HEK293T (cell line): ENCODE measurements at regions not wholly inside any gene's neighbourhood (a gene's known extent, or its start where the extent isn't known, plus 50 kb on each side); places are given as distances from the start of the nearest gene placed in this dataset.

ENCODE experiments used
- CTCF ChIA-PET: fragments of 350-600 bp; formaldehyde crosslinking; extraction: SDS; loops from one replicate; lab custom pipeline; 2021; ENCODE audit warnings: antibody characterized with exemption, inconsistent platforms; lab: Yijun Ruan, JAX
- POLR2A ChIA-PET: fragments of 350-600 bp; formaldehyde crosslinking; extraction: SDS; loops from one replicate; lab custom pipeline; 2020; ENCODE audit warnings: antibody characterized with exemption, inconsistent platforms; lab: Yijun Ruan, JAX
- DNase-seq: peaks from one replicate; pipeline ENCODE4 v3.0.0; 2012; ENCODE audit warnings: mixed read lengths; ENCODE audit errors: extremely low spot score
- ARNT ChIP-seq: fragments of 450-650 bp; IDR thresholded peaks from 2 replicates; pipeline ENCODE4 v1.6.1; 2017; ENCODE audit warnings: mild to moderate bottlenecking
- BHLHE40 ChIP-seq: fragments of 450-650 bp; IDR thresholded peaks from 2 replicates; pipeline ENCODE4 v1.6.1; 2016; ENCODE audit warnings: mild to moderate bottlenecking, moderate library complexity, borderline replicate concordance
- CTBP1 ChIP-seq: fragments of 450-650 bp; IDR thresholded peaks from 2 replicates; pipeline ENCODE4 v1.6.1; 2016; ENCODE audit warnings: borderline replicate concordance
- ELF4 ChIP-seq: fragments of 450-650 bp; IDR thresholded peaks from 2 replicates; pipeline ENCODE4 v1.6.1; 2017; ENCODE audit warnings: antibody characterized with exemption
- FOXA1 ChIP-seq: fragments of 450-650 bp; IDR thresholded peaks from 2 replicates; pipeline ENCODE4 v1.6.1; 2016; ENCODE audit warnings: mild to moderate bottlenecking
- FOXK2 ChIP-seq: fragments of 450-650 bp; IDR thresholded peaks from 2 replicates; pipeline ENCODE4 v1.6.1; 2016; ENCODE audit warnings: mild to moderate bottlenecking
- FOXM1 ChIP-seq: fragments of 450-650 bp; IDR thresholded peaks from 2 replicates; pipeline ENCODE4 v1.6.1; 2017; ENCODE audit warnings: mild to moderate bottlenecking, borderline replicate concordance
- HDGF ChIP-seq: fragments of 450-650 bp; IDR thresholded peaks from 2 replicates; pipeline ENCODE4 v1.6.1; 2017; ENCODE audit warnings: antibody characterized with exemption, borderline replicate concordance
- L3MBTL2 ChIP-seq: fragments of 450-650 bp; conservative IDR thresholded peaks from 2 replicates; pipeline ENCODE4 v1.6.1; 2016; ENCODE audit warnings: mild to moderate bottlenecking
- LEF1 ChIP-seq: fragments of 450-650 bp; IDR thresholded peaks from 2 replicates; pipeline ENCODE4 v1.6.1; 2017; ENCODE audit warnings: mild to moderate bottlenecking, borderline replicate concordance
- NFRKB ChIP-seq: fragments of 450-650 bp; IDR thresholded peaks from 2 replicates; pipeline ENCODE4 v1.6.1; 2016; ENCODE audit warnings: mild to moderate bottlenecking, moderate library complexity
- PKNOX1 ChIP-seq: fragments of 450-650 bp; IDR thresholded peaks from 2 replicates; pipeline ENCODE4 v1.6.1; 2016
- SP1 ChIP-seq: fragments of 450-650 bp; IDR thresholded peaks from 2 replicates; pipeline ENCODE4 v1.6.1; 2017
- SUZ12 ChIP-seq: fragments of 450-650 bp; IDR thresholded peaks from 2 replicates; pipeline ENCODE4 v1.6.1; 2016; ENCODE audit warnings: mild to moderate bottlenecking
- TARDBP ChIP-seq: fragments of 450-650 bp; IDR thresholded peaks from 2 replicates; pipeline ENCODE4 v1.6.1; 2016
- ZNF384 ChIP-seq: fragments of 450-650 bp; IDR thresholded peaks from 2 replicates; pipeline ENCODE4 v1.6.1; 2016

GRCh38 chr3:106783231-106783630 lies 594.0 kb upstream of the CCDC54 start:
- TF ChIP-seq L3MBTL2 (no peak), NFRKB (no peak), FOXM1 (no peak), BHLHE40 (no peak), SP1 (no peak), ZNF384 (no peak), SUZ12 (no peak), LEF1 (no peak), ELF4 (no peak), PKNOX1 (no peak), ARNT (no peak)
- CTCF ChIA-PET: no interaction called here
- no peak for DNase-seq
- POLR2A ChIA-PET: no interaction called here

- TF ChIP-seq ARNT (no peak), ZNF384 (no peak), NFRKB (no peak), TARDBP (no peak), ELF4 (no peak), SP1 (no peak), FOXA1 (no peak), FOXM1 (no peak), CTBP1 (no peak), FOXK2 (no peak), SUZ12 (no peak), HDGF (no peak)
- no peak for DNase-seq
- ChIA-PET CTCF (no interaction called here), POLR2A (no interaction called here)
Observed at GRCh38 chr3:106789276-106789675, 588.0 kb upstream of the CCDC54 start.

GRCh38 chr3:106792716-106793115 lies 584.5 kb upstream of the CCDC54 start:
- no peak for DNase-seq
- ChIA-PET POLR2A (no interaction called here), CTCF (no interaction called here)
- TF ChIP-seq ZNF384: no peak
- no peak for TF ChIP-seq TARDBP
- no peak for TF ChIP-seq BHLHE40
- no peak for TF ChIP-seq CTBP1
- no peak for TF ChIP-seq SUZ12
- no peak for TF ChIP-seq SP1
- TF ChIP-seq HDGF: no peak
- TF ChIP-seq NFRKB: no peak
- no peak for TF ChIP-seq ELF4
- TF ChIP-seq L3MBTL2: no peak
- no peak for TF ChIP-seq LEF1
- TF ChIP-seq ARNT: no peak
- TF ChIP-seq FOXK2: no peak
- no peak for TF ChIP-seq PKNOX1
- TF ChIP-seq FOXA1: no peak

- CTCF ChIA-PET: no interaction called here
- DNase-seq: no peak
- TF ChIP-seq ZNF384: no peak
- no peak for TF ChIP-seq BHLHE40
- no peak for TF ChIP-seq SUZ12
- no peak for TF ChIP-seq TARDBP
- TF ChIP-seq PKNOX1: no peak
- TF ChIP-seq L3MBTL2: no peak
- TF ChIP-seq SP1: no peak
- TF ChIP-seq FOXM1: no peak
- no peak for TF ChIP-seq CTBP1
- no peak for TF ChIP-seq FOXA1
- no peak for TF ChIP-seq LEF1
- no peak for TF ChIP-seq ELF4
- TF ChIP-seq HDGF: no peak
- TF ChIP-seq ARNT: no peak
- no peak for TF ChIP-seq FOXK2
- no peak for TF ChIP-seq NFRKB
- POLR2A ChIA-PET: no interaction called here
Observed at GRCh38 chr3:106794442-106794841, 582.8 kb upstream of the CCDC54 start.

- TF ChIP-seq BHLHE40 (no peak), NFRKB (no peak), FOXA1 (no peak), FOXK2 (no peak), TARDBP (no peak), ZNF384 (no peak), ARNT (no peak), FOXM1 (no peak)
- ChIA-PET POLR2A (no interaction called here), CTCF (no interaction called here)
- no peak for DNase-seq
Observed at GRCh38 chr3:106795553-106795952, 581.7 kb upstream of the CCDC54 start.

- DNase-seq: no peak
- ChIA-PET CTCF (no interaction called here), POLR2A (no interaction called here)
- TF ChIP-seq FOXM1: no peak
- TF ChIP-seq BHLHE40: no peak
- no peak for TF ChIP-seq ZNF384
- TF ChIP-seq PKNOX1: no peak
Observed at GRCh38 chr3:106797461-106797860, 579.8 kb upstream of the CCDC54 start.
